Testis (tissue), 2 donors: ENCODE measurements at regions not wholly inside any gene's neighbourhood (a gene's known extent, or its start where the extent isn't known, plus 50 kb on each side); places are given as distances from the start of the nearest gene placed in this dataset.

Source experiments
- DNase-seq: peaks from one replicate; pipeline ENCODE4 v3.0.0-alpha.2; 2019
- H3K27ac ChIP-seq, 2 donors: fragments of 200-600 bp; sonication (generic); one replicate each; pipeline ENCODE4 v1.5.1; 2019
- H3K27me3 ChIP-seq: fragments of 200-600 bp; sonication (generic); one replicate; pipeline ENCODE4 v1.5.1; 2019
- H3K36me3 ChIP-seq: fragments of 200-600 bp; sonication (generic); one replicate; pipeline ENCODE4 v1.5.1; 2017; ENCODE audit warnings: low read depth; ENCODE audit errors: missing control alignments
- H3K4me1 ChIP-seq: fragments of 200-600 bp; sonication (generic); one replicate; pipeline ENCODE4 v1.5.1; 2019
- H3K4me3 ChIP-seq, 2 donors: fragments of 200-600 bp; sonication (generic); one replicate each; pipeline ENCODE4 v1.5.1; 2017 to 2019
- H3K9me3 ChIP-seq: fragments of 200-600 bp; sonication (generic); one replicate; pipeline ENCODE4 v1.5.1; 2017
- POLR2A ChIP-seq: fragments of 450-650 bp; IDR thresholded peaks from one replicate; pipeline ENCODE4 v1.6.1; 2017; ENCODE audit warnings: antibody characterized with exemption, mild to moderate bottlenecking, moderate library complexity
- WGBS, 2 donors: methylation state at CpG; one replicate each; pipeline ENCODE4 v1.1.5; 2018; 5-methylcytosine and 5-hydroxymethylcytosine counted together
- intact Hi-C: fragments of 100-400 bp; cut with DNase I; formaldehyde crosslinking; loops from one replicate; pipeline ENCODE4 v1.15.1; 2023; ENCODE audit warnings: low total_unique reads
- TF ChIP-seq, protein P1 (sequence below), 3 experiments: fragments of 450-650 bp in 2 of 3; fragments of 200-600 bp in 1 of 3; sonication (generic) in 1 of 3; IDR thresholded peaks; one replicate each; pipeline ENCODE4 v1.5.1; 2016 to 2019; ENCODE audit warnings: antibody characterized with exemption in 3 of 3, mild to moderate bottlenecking in 2 of 3, moderate library complexity in 1 of 3

DNA sequence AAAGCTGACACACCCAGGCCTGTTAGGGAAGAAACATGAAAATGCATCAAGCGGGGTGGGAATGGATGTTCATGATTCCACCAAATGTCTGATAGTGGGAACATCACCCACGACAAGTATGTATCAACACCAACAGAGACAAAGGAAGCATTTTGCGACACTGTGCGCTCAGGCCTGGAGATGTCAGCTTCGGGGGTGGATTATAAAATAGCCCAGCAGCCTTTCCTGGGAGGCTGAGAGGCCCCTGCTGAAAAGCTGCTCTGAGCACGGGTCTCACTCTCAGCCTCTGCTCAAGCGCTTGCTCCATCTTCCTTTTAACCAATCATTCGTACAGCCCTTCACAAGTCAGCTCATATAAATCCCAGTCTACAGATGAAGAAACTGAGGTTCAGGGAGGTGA lies 213.5 kb downstream of the BCL11B start:
- Histone ChIP-seq H3K4me3 (no peak overlapping the region), H3K36me3 (no peaks in the 10 kb centered on the region), H3K9me3 (no peaks in the 10 kb centered on the region), H3K27me3 (no peaks in the 10 kb centered on the region), H3K4me1 (no peaks in the 10 kb centered on the region), H3K27ac (no peak overlapping the region)
- TF ChIP-seq, protein P1, sequence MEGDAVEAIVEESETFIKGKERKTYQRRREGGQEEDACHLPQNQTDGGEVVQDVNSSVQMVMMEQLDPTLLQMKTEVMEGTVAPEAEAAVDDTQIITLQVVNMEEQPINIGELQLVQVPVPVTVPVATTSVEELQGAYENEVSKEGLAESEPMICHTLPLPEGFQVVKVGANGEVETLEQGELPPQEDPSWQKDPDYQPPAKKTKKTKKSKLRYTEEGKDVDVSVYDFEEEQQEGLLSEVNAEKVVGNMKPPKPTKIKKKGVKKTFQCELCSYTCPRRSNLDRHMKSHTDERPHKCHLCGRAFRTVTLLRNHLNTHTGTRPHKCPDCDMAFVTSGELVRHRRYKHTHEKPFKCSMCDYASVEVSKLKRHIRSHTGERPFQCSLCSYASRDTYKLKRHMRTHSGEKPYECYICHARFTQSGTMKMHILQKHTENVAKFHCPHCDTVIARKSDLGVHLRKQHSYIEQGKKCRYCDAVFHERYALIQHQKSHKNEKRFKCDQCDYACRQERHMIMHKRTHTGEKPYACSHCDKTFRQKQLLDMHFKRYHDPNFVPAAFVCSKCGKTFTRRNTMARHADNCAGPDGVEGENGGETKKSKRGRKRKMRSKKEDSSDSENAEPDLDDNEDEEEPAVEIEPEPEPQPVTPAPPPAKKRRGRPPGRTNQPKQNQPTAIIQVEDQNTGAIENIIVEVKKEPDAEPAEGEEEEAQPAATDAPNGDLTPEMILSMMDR (IDR thresholded peaks at IDR 0.05): no peak
- TF ChIP-seq POLR2A: no peak
- intact Hi-C loops: no loop called here
- DNase-seq: no peak
- 91 to 96% methylated on average over 8 of the region's 8 CpGs for WGBS, 2 donors

- no peaks in the 10 kb centered on the region for H3K4me1 ChIP-seq
- no peaks in the 10 kb centered on the region for H3K36me3 ChIP-seq
- 91 to 93% methylated on average over 10 of the region's 10 CpGs for WGBS, 2 donors
- TF ChIP-seq, protein P1 (IDR thresholded peaks at IDR 0.05): no peak
- no peak for TF ChIP-seq POLR2A
- H3K27ac ChIP-seq: no peak overlapping the region
- no peaks in the 10 kb centered on the region for H3K9me3 ChIP-seq
- no peaks in the 10 kb centered on the region for H3K27me3 ChIP-seq
- no peak overlapping the region for H3K4me3 ChIP-seq
- intact Hi-C loops: no loop called here
- no peak for DNase-seq
Measured at GRCh38 chr14:99062216-99062615, 209.8 kb downstream of the BCL11B start.

DNA sequence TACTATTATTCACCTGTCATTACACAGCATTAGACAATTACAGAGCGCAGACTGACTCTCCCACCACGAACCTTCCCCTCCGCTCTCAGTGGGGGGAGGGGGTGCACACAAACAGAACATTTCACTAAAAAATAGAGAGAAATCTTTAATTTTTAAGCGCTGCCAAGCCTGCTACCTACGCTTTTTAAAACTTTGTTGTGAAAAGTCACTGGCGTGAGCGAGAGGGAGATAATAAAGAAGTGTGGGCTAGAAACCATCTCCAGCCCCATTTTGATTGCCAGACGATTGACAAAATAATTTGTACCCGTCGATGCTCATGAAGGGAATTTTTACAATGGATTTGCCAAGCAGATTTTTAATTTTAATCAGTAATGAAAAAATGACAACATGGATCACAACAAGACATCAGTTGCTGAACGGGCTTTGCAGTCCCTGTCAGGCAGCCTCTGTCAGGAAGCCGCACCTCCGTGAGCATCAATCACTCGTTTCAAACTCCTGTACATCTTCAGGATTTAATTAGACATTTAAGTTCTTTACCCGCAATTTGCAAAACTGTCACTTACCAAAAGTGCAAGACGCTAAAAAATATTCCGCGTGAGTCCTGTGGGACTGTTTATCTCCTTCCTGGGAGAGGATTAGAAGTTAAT lies 209.1 kb downstream of the BCL11B start:
- no peaks in the 10 kb centered on the region for H3K4me1 ChIP-seq
- H3K9me3 ChIP-seq: no peaks in the 10 kb centered on the region
- no peaks in the 10 kb centered on the region for H3K27me3 ChIP-seq
- H3K36me3 ChIP-seq: no peaks in the 10 kb centered on the region
- no peak overlapping the region for H3K27ac ChIP-seq
- TF ChIP-seq, protein P1 (IDR thresholded peaks at IDR 0.05): no peak
- TF ChIP-seq POLR2A: no peak
- no peak overlapping the region for H3K4me3 ChIP-seq
- 85 to 89% methylated on average over 18 of the region's 18 CpGs for WGBS, 2 donors
- no peak for DNase-seq
- intact Hi-C loops: no loop called here

- no peak overlapping the region for H3K27ac ChIP-seq
- no peaks in the 10 kb centered on the region for H3K36me3 ChIP-seq
- intact Hi-C loops: no loop called here
- WGBS, 2 donors: 83 to 85% methylated on average over 9 to 10 of the region's 10 CpGs
- no peak for TF ChIP-seq POLR2A
- TF ChIP-seq, protein P1 (IDR thresholded peaks at IDR 0.05): no peak
- no peaks in the 10 kb centered on the region for H3K9me3 ChIP-seq
- H3K4me3 ChIP-seq: no peak overlapping the region
- H3K27me3 ChIP-seq: no peaks in the 10 kb centered on the region
- DNase-seq: no peak
- H3K4me1 ChIP-seq: no peaks in the 10 kb centered on the region
Measured at GRCh38 chr14:99063620-99064225, 208.3 kb downstream of the BCL11B start.
